K562 (cell line): ENCODE measurements at regions not wholly inside any gene's neighbourhood (a gene's known extent, or its start where the extent isn't known, plus 50 kb on each side); places are given as distances from the start of the nearest gene placed in this dataset.

Source experiments
- ATAC-seq: fragments of 200-7000 bp; cut with Tn5 transposase; 3 replicates; pipeline ENCODE4 v1.9.1; 2020; ENCODE audit warnings: moderate library complexity
- BruUV-seq: library from RNA; stranded (reverse); fragments of 400-500 nt; replicated peaks from 2 replicates; lab custom pipeline; 2021; lab: Mats Ljungman, UMichigan
- CTCF ChIA-PET: fragments of 300-600 bp; formaldehyde crosslinking; extraction: SDS; loops from one replicate; lab custom pipeline; 2021; ENCODE audit warnings: low intra/inter-chr PET ratio; lab: Yijun Ruan, JAX
- POLR2A ChIA-PET: fragments of 300-600, 350-650 bp; sonication (Branson Sonifier 250); formaldehyde crosslinking; extraction: SDS; loops from one replicate; lab custom pipeline; 2021; ENCODE audit warnings: antibody characterized with exemption, inconsistent platforms; lab: Yijun Ruan, JAX
- DNase-seq, 4 experiments: peaks; one replicate each; pipeline versions ENCODE4 v3.0.0 to v3.0.0-alpha.2; 2011 to 2018; ENCODE audit warnings: low spot score in 3 of 4, mixed read lengths in 3 of 4; ENCODE audit errors: extremely low read depth in 1 of 4
- FAIRE-seq: peaks from 2 replicates; lab custom pipeline; 2011; peaks lifted over from hg19 to GRCh38; lab: Jason Lieb, UNC
- H2AFZ ChIP-seq: 2 replicates; pipeline ENCODE4 v1.6.0; 2011; ENCODE audit warnings: low read depth, low read length, control low read depth, inconsistent platforms
- H3K27ac ChIP-seq: fragments of 200-600 bp; 3 replicates; pipeline ENCODE4 v1.8.0; 2011; ENCODE audit warnings: low read depth, mild to moderate bottlenecking, control low read depth, inconsistent platforms, low read length, moderate library complexity, mixed read lengths; ENCODE audit errors: extremely low read depth
- H3K27me3 ChIP-seq, 2 experiments: fragments of 300-600 bp in 1 of 2; 2 replicates in 1 of 2; 3 replicates in 1 of 2; pipeline versions ENCODE4 v1.6.0 to v1.8.0; 2011; ENCODE audit warnings: inconsistent platforms in 2 of 2, low read length in 2 of 2, mild to moderate bottlenecking in 1 of 2, mixed read lengths in 1 of 2, moderate library complexity in 1 of 2; ENCODE audit not compliant: control insufficient read depth in 2 of 2, insufficient read depth in 2 of 2
- H3K36me3 ChIP-seq: fragments of 300-600 bp; 3 replicates; pipeline ENCODE4 v1.8.0; 2011; ENCODE audit warnings: mild to moderate bottlenecking, low read length, inconsistent platforms; ENCODE audit not compliant: control insufficient read depth, insufficient read depth
- H3K4me1 ChIP-seq, 2 experiments: fragments of 200-600 bp in 1 of 2; replicated peaks in 1 of 2; 2 replicates in 1 of 2; 3 replicates in 1 of 2; pipeline versions ENCODE4 v1.5.1 to v1.8.0; 2011; ENCODE audit warnings: inconsistent platforms in 2 of 2, low read length in 2 of 2, mild to moderate bottlenecking in 1 of 2, mixed read lengths in 1 of 2, moderate library complexity in 1 of 2; ENCODE audit not compliant: control insufficient read depth in 2 of 2, insufficient read depth in 2 of 2
- H3K4me2 ChIP-seq: 2 replicates; pipeline ENCODE4 v1.6.1; 2011; ENCODE audit warnings: low read length, control low read depth, inconsistent platforms, mixed read lengths; ENCODE audit not compliant: insufficient read depth
- H3K4me3 ChIP-seq: fragments of 200-600 bp; sonication (generic), shearing (Covaris generic); 2 replicates; pipeline ENCODE4 v1.5.1; 2016; ENCODE audit warnings: control low read depth, inconsistent platforms
- H3K79me2 ChIP-seq: fragments of 200-600 bp; 3 replicates; pipeline ENCODE4 v1.8.0; 2011; ENCODE audit warnings: low read length, inconsistent platforms; ENCODE audit not compliant: control insufficient read depth, insufficient read depth
- H3K9ac ChIP-seq, 2 experiments: 2 replicates each; pipeline versions ENCODE4 v1.6.0 to v1.6.1; 2011; ENCODE audit warnings: low read depth in 2 of 2, low read length in 2 of 2, control low read depth in 1 of 2, inconsistent platforms in 1 of 2, mild to moderate bottlenecking in 1 of 2, mixed read lengths in 1 of 2; ENCODE audit not compliant: insufficient read depth in 1 of 2
- H3K9me1 ChIP-seq: one replicate; pipeline ENCODE4 v1.6.0; 2011; ENCODE audit warnings: inconsistent platforms, mild to moderate bottlenecking, low read length, moderate library complexity; ENCODE audit not compliant: control insufficient read depth, insufficient read depth
- H3K9me3 ChIP-seq: replicated peaks from 2 replicates; pipeline ENCODE4 v1.5.1; 2011; ENCODE audit warnings: low read depth, low read length, inconsistent platforms; ENCODE audit not compliant: control insufficient read depth, insufficient read depth
- H4K20me1 ChIP-seq: replicated peaks from 2 replicates; pipeline ENCODE4 v1.6.1; 2011; ENCODE audit warnings: low read length, inconsistent platforms, mixed read lengths; ENCODE audit not compliant: control insufficient read depth, insufficient read depth
- BCOR ChIP-seq: fragments of 450-650 bp; IDR thresholded peaks from 2 replicates; pipeline ENCODE4 v1.6.1; 2016
- EZH2 ChIP-seq: IDR thresholded peaks from 2 replicates; pipeline ENCODE4 v1.6.1; 2012; ENCODE audit warnings: low read depth, mild to moderate bottlenecking, inconsistent platforms, low read length, borderline replicate concordance
- GATAD2A ChIP-seq: fragments of 450-650 bp; IDR thresholded peaks from 2 replicates; pipeline ENCODE4 v1.6.1; 2017
- HSF4 ChIP-seq: fragments of 250-450 bp; sonication (Bioruptor Pico); IDR thresholded peaks from 2 replicates; pipeline ENCODE4 v2.1.2; 2022; ENCODE audit warnings: mild to moderate bottlenecking, moderate library complexity, borderline replicate concordance
- L3MBTL2 ChIP-seq: fragments of 450-650 bp; IDR thresholded peaks from 2 replicates; pipeline ENCODE4 v1.6.1; 2016; ENCODE audit warnings: mild to moderate bottlenecking, moderate library complexity
- MNT ChIP-seq, 2 experiments: fragments of 450-650 bp; conservative IDR thresholded peaks; 2 replicates each; pipeline ENCODE4 v1.6.1; 2017; ENCODE audit warnings: mild to moderate bottlenecking in 2 of 2, moderate library complexity in 2 of 2
- NCOA1 ChIP-seq: fragments of 450-650 bp; IDR thresholded peaks from 2 replicates; pipeline ENCODE4 v1.6.1; 2016; ENCODE audit warnings: low read depth
- RBBP5 ChIP-seq: fragments of 200-600 bp; sonication (generic); IDR thresholded peaks from 2 replicates; pipeline ENCODE4 v1.6.1; 2012; ENCODE audit warnings: borderline replicate concordance, mild to moderate bottlenecking, low read length, control low read depth, inconsistent platforms; ENCODE audit not compliant: insufficient read depth, poor library complexity, severe bottlenecking
- TAF9B ChIP-seq: fragments of 450-650 bp; IDR thresholded peaks from 2 replicates; pipeline ENCODE4 v1.6.1; 2018; ENCODE audit warnings: mild to moderate bottlenecking; ENCODE audit not compliant: partially characterized antibody
- TARDBP ChIP-seq: fragments of 450-650 bp; IDR thresholded peaks from 2 replicates; pipeline ENCODE4 v1.6.1; 2016
- ZBTB43 ChIP-seq: sonication (generic); formaldehyde crosslinking; IDR thresholded peaks from 2 replicates; pipeline ENCODE4 v1.8.0; 2023; ENCODE audit warnings: mild to moderate bottlenecking, missing genetic modification reagents
- ZC3H4 ChIP-seq: sonication (generic); formaldehyde crosslinking; IDR thresholded peaks from 2 replicates; pipeline ENCODE4 v1.9.0; 2021; ENCODE audit warnings: missing genetic modification reagents, borderline replicate concordance
- ZNF253 ChIP-seq: fragments of 250-450 bp; sonication (Bioruptor Pico); conservative IDR thresholded peaks from 2 replicates; pipeline ENCODE4 v1.6.1; 2021; ENCODE audit warnings: mild to moderate bottlenecking
- WGBS: fragments of 100-300 bp; shearing (Covaris generic); methylation state at CpG from one replicate; pipeline ENCODE4 v1.1.6; 2016; ENCODE audit warnings: low coverage, mixed read lengths; ENCODE audit not compliant: insufficient coverage; ENCODE audit errors: missing lambda C conversion rate; 5-methylcytosine and 5-hydroxymethylcytosine counted together
- in situ Hi-C: fragments of 300-500 bp; cut with MboI; formaldehyde crosslinking; loops from 4 replicates; pipeline ENCODE4 v1.15.0; 2018; ENCODE audit warnings: inconsistent platforms, mixed read lengths
- intact Hi-C: fragments of 100-400 bp; cut with micrococcal nuclease; formaldehyde crosslinking; loops from 2 replicates; pipeline ENCODE4 v1.14.2; 2022
- TF ChIP-seq, protein P1 (sequence below): fragments of 450-650 bp; IDR thresholded peaks from 2 replicates; pipeline ENCODE4 v1.7.1; 2018; ENCODE audit warnings: mild to moderate bottlenecking, low read depth; ENCODE audit not compliant: partially characterized antibody
- TF ChIP-seq, protein P2 (sequence below): IDR thresholded peaks from 2 replicates; pipeline ENCODE4 v1.6.1; 2012; ENCODE audit warnings: low read depth, low read length, improper control_type of control experiment, borderline replicate concordance

DNA sequence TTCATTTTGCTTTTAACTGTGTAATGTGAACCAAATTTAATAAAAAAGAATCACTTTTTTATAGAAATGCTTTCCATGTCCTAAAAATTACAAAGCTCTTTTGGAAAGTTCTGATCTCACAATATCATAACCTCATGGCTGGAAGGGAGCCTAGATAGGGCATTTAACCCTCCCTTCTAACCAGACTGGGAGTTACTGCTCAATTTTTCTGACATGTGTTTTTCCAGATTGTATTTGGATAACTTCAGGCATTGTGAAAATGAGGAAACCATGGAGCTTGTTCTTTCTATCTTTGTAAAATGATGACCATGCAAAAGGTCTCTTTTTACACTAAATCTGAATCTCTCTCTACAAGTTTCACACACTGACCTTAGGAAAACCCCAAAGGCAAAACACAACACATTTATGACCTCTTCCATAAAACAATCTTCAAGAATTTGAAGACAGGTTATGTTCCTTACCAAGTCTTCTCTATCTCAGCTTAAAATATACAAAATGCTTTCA is 508.8 kb downstream of the DIPK2A start (continued):
- TF ChIP-seq TAF9B: no peak

- DNase-seq (no peak), ATAC-seq (no peak), FAIRE-seq (no peak)
- H3K4me3 ChIP-seq: no peak overlapping the region
- H3K36me3 ChIP-seq: no peaks in the 10 kb centered on the region
- H2AFZ ChIP-seq: no peak overlapping the region
- intact Hi-C loops (no loop called here), in situ Hi-C loops (no loop called here)
- no peaks in the 10 kb centered on the region for H3K9me1 ChIP-seq
- H3K27ac ChIP-seq: no peak overlapping the region
- H3K4me2 ChIP-seq: no peak overlapping the region
- no peak overlapping the region for H3K9ac ChIP-seq
- no peaks in the 10 kb centered on the region for H3K27me3 ChIP-seq
- CTCF ChIA-PET: no interaction called here
- BruUV-seq: no TSS peak
- WGBS: 0% methylated on average over 2 of the region's 2 CpGs
- POLR2A ChIA-PET: no interaction called here
- H3K79me2 ChIP-seq: no peaks in the 10 kb centered on the region
- no peaks in the 10 kb centered on the region for H3K4me1 ChIP-seq
- no peaks in the 10 kb centered on the region for H4K20me1 ChIP-seq
- no peaks in the 10 kb centered on the region for H3K9me3 ChIP-seq
- TF ChIP-seq TARDBP (no peak), ZC3H4 (CRISPR knock-in tag) (no peak), HSF4 (no peak), ZNF253 (CRISPR knock-in tag) (no peak), RBBP5 (no peak), EZH2 (no peak), MNT (conservative IDR thresholded peaks at IDR 0.05) (no peak), BCOR (no peak), NCOA1 (no peak), ZBTB43 (no peak), GATAD2A (no peak), L3MBTL2 (no peak)
- TF ChIP-seq, protein P1, sequence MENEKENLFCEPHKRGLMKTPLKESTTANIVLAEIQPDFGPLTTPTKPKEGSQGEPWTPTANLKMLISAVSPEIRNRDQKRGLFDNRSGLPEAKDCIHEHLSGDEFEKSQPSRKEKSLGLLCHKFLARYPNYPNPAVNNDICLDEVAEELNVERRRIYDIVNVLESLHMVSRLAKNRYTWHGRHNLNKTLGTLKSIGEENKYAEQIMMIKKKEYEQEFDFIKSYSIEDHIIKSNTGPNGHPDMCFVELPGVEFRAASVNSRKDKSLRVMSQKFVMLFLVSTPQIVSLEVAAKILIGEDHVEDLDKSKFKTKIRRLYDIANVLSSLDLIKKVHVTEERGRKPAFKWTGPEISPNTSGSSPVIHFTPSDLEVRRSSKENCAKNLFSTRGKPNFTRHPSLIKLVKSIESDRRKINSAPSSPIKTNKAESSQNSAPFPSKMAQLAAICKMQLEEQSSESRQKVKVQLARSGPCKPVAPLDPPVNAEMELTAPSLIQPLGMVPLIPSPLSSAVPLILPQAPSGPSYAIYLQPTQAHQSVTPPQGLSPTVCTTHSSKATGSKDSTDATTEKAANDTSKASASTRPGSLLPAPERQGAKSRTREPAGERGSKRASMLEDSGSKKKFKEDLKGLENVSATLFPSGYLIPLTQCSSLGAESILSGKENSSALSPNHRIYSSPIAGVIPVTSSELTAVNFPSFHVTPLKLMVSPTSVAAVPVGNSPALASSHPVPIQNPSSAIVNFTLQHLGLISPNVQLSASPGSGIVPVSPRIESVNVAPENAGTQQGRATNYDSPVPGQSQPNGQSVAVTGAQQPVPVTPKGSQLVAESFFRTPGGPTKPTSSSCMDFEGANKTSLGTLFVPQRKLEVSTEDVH: no peak
- TF ChIP-seq, protein P2, sequence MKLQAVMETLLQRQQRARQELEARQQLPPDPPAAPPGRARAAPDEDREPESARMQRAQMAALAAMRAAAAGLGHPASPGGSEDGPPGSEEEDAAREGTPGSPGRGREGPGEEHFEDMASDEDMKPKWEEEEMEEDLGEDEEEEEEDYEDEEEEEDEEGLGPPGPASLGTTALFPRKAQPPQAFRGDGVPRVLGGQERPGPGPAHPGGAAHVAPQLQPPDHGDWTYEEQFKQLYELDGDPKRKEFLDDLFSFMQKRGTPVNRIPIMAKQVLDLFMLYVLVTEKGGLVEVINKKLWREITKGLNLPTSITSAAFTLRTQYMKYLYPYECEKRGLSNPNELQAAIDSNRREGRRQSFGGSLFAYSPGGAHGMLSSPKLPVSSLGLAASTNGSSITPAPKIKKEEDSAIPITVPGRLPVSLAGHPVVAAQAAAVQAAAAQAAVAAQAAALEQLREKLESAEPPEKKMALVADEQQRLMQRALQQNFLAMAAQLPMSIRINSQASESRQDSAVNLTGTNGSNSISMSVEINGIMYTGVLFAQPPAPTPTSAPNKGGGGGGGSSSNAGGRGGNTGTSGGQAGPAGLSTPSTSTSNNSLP: no peak
These were observed 511.3 kb downstream of the DIPK2A start for GRCh38 chr3:144482876-144483275.
